Thyroid gland (tissue), 4 donors: ENCODE measurements at regions not wholly inside any gene's neighbourhood (a gene's known extent, or its start where the extent isn't known, plus 50 kb on each side); places are given as distances from the start of the nearest gene placed in this dataset.

Experiments used
- CTCF ChIP-seq, 6 experiments: fragments of 200-600 bp in 3 of 6; fragments of 450-650 bp in 3 of 6; sonication (generic) in 3 of 6; IDR thresholded peaks; one replicate each; pipeline ENCODE4 v1.5.1; 2016 to 2019; ENCODE audit warnings: antibody characterized with exemption in 6 of 6, mild to moderate bottlenecking in 2 of 6, inconsistent platforms in 1 of 6, moderate library complexity in 1 of 6
- POLR2A ChIP-seq, 2 donors: fragments of 450-650 bp; IDR thresholded peaks; one replicate each; pipeline ENCODE4 v1.6.1; 2017; ENCODE audit warnings: antibody characterized with exemption in 2 of 2, mild to moderate bottlenecking in 2 of 2, moderate library complexity in 1 of 2

- TF ChIP-seq CTCF (IDR thresholded peaks at IDR 0.05) (no peak), POLR2A (IDR thresholded peaks at IDR 0.05) (no peak)
These were observed 143.6 kb downstream of the OR2B2 start for GRCh38 chr6:27768556-27768955.
